Pancreas (tissue), 10 donors: ENCODE measurements at regions not wholly inside any gene's neighbourhood (a gene's known extent, or its start where the extent isn't known, plus 50 kb on each side); places are given as distances from the start of the nearest gene placed in this dataset.

Experiments
- ATAC-seq, 4 donors: fragments of 200-7000 bp; cut with Tn5 transposase; one replicate each; pipeline versions ENCODE4 v1.8.0 to v1.9.1; 2020; ENCODE audit warnings: mild to moderate bottlenecking in 4 of 4, moderate library complexity in 4 of 4
- DNase-seq, 6 donors: peaks; one replicate each; pipeline ENCODE4 v3.0.0-alpha.2; 2020
- FAIRE-seq: peaks from 2 replicates; lab custom pipeline; 2012; peaks lifted over from hg19 to GRCh38; lab: Jason Lieb, UNC
- H3K27ac ChIP-seq, 4 donors: fragments of 200-600 bp; sonication (generic); 1 replicate in 3 of 4; 2 replicates in 1 of 4; pipeline versions ENCODE4 v1.5.0 to v1.8.0; 2020
- H3K27me3 ChIP-seq, 4 donors: fragments of 200-600 bp; one replicate each; pipeline ENCODE4 v1.8.0; 2021
- H3K36me3 ChIP-seq, 3 donors: fragments of 200-600 bp; sonication (generic) in 1 of 3; one replicate each; pipeline versions ENCODE4 v1.5.0 to v1.8.0; 2020 to 2021
- H3K4me1 ChIP-seq, 3 donors: fragments of 200-600 bp; one replicate each; pipeline ENCODE4 v1.8.0; 2021
- H3K4me3 ChIP-seq, 4 donors: fragments of 200-600 bp; sonication (generic) in 2 of 4; one replicate each; pipeline versions ENCODE4 v1.5.0 to v1.8.0; 2020 to 2021
- H3K9me3 ChIP-seq, 4 donors: fragments of 200-600 bp; one replicate each; pipeline ENCODE4 v1.8.0; 2021
- WGBS, 2 donors: extraction: QIAGEN DNeasy Blood & Tissue Kit; methylation state at CpG; one replicate each; pipeline ENCODE4 v1.1.7; 2013; 5-methylcytosine and 5-hydroxymethylcytosine counted together
- intact Hi-C, 3 donors: fragments of 100-400 bp; cut with DNase I; formaldehyde crosslinking; loops; one replicate each; pipeline versions ENCODE4 v1.11.1 to v1.14.2; 2022
- TF ChIP-seq, protein P1 (sequence below), 4 donors: fragments of 200-600 bp; sonication (generic) in 3 of 4; IDR thresholded peaks; one replicate each; pipeline versions ENCODE4 v1.5.0 to v1.8.0; 2021; ENCODE audit warnings: antibody characterized with exemption in 4 of 4
- donor health status: healthy with polysubstance abuse.
- donor health status: DM: no; HTN: no; CAD: no; lungs with moderate emphysema.
- donor health status: DM: no; HTN: no; CAD: no.
- donor health status: control.
- donor health status: control.
- donor health status: Bipolar disorder and iron deficiency.
- donor health status: DM: yes; HTN: yes; CAD: no.
- donor health status: DM: no; HTN: no; CAD: no.
- donor health status: DM: no; HTN: no; CAD: no.
- donor health status: DM: yes; HTN: yes; CAD: no.

- TF ChIP-seq, protein P1, sequence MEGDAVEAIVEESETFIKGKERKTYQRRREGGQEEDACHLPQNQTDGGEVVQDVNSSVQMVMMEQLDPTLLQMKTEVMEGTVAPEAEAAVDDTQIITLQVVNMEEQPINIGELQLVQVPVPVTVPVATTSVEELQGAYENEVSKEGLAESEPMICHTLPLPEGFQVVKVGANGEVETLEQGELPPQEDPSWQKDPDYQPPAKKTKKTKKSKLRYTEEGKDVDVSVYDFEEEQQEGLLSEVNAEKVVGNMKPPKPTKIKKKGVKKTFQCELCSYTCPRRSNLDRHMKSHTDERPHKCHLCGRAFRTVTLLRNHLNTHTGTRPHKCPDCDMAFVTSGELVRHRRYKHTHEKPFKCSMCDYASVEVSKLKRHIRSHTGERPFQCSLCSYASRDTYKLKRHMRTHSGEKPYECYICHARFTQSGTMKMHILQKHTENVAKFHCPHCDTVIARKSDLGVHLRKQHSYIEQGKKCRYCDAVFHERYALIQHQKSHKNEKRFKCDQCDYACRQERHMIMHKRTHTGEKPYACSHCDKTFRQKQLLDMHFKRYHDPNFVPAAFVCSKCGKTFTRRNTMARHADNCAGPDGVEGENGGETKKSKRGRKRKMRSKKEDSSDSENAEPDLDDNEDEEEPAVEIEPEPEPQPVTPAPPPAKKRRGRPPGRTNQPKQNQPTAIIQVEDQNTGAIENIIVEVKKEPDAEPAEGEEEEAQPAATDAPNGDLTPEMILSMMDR (IDR thresholded peaks at IDR 0.05): no peak
- FAIRE-seq (no peak), ATAC-seq (no peak), DNase-seq (no peak)
- H3K9me3 ChIP-seq: no peaks in the 10 kb centered on the region
- H3K36me3 ChIP-seq: no peaks in the 10 kb centered on the region
- no peak overlapping the region for H3K4me3 ChIP-seq
- WGBS, 2 donors: 10 to 11% methylated on average over 9 of the region's 9 CpGs
- no peak overlapping the region for H3K27ac ChIP-seq
- intact Hi-C loops: no loop called here
- H3K4me1 ChIP-seq: no peaks in the 10 kb centered on the region
- H3K27me3 ChIP-seq: no peaks in the 10 kb centered on the region
Measured at GRCh38 chr22:47597041-47597440, 834.6 kb downstream of the TBC1D22A start.

- Histone ChIP-seq H3K27me3 (no peaks in the 10 kb centered on the region), H3K36me3 (no peaks in the 10 kb centered on the region), H3K9me3 (no peaks in the 10 kb centered on the region), H3K4me3 (no peak overlapping the region), H3K27ac (no peak overlapping the region), H3K4me1 (no peaks in the 10 kb centered on the region)
- ATAC-seq (no peak), FAIRE-seq (no peak), DNase-seq (no peak)
- TF ChIP-seq, protein P1 (IDR thresholded peaks at IDR 0.05): no peak
- intact Hi-C loops: no loop called here
- WGBS, 2 donors: 69 to 76% methylated on average over 9 of the region's 9 CpGs
Measured at GRCh38 chr22:47596176-47596690, 833.8 kb downstream of the TBC1D22A start.

- H3K4me3 ChIP-seq: no peak overlapping the region
- H3K27ac ChIP-seq: no peak overlapping the region
- ATAC-seq (no peak), FAIRE-seq (no peak), DNase-seq (no peak)
- TF ChIP-seq, protein P1 (IDR thresholded peaks at IDR 0.05): no peak
- H3K36me3 ChIP-seq: no peaks in the 10 kb centered on the region
- H3K9me3 ChIP-seq: no peaks in the 10 kb centered on the region
- intact Hi-C loops: no loop called here
- H3K4me1 ChIP-seq: no peaks in the 10 kb centered on the region
- WGBS, 2 donors: 69 to 80% methylated on average over 6 of the region's 6 CpGs
- no peaks in the 10 kb centered on the region for H3K27me3 ChIP-seq
Measured at GRCh38 chr22:47594836-47595521, 832.5 kb downstream of the TBC1D22A start.

DNA sequence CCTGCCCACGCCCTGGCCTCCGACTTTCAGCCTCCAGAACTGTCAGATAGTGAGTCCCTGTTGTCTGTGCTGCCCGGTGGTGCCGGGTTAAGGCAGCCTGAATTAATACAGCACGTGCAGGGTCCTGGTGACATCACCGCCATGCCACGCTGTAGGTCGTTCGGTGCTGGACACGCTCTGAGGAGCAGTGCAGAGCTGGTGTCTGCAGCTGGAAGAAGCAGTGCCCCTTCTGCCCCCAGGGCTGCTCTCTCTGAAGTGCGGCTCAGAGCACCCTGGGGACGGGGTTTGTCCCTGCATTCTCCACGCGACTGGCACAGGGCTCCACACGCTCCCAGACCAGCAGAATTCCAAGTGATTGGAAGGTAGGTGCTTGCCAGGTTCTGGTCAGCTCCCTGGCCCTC is 831.5 kb downstream of the TBC1D22A start:
- no peak overlapping the region for H3K4me3 ChIP-seq
- TF ChIP-seq, protein P1 (IDR thresholded peaks at IDR 0.05): no peak
- H3K27me3 ChIP-seq: no peaks in the 10 kb centered on the region
- WGBS, 2 donors: 65 to 67% methylated on average over 15 of the region's 15 CpGs
- DNase-seq (no peak), ATAC-seq (no peak), FAIRE-seq (no peak)
- no peaks in the 10 kb centered on the region for H3K9me3 ChIP-seq
- no peaks in the 10 kb centered on the region for H3K4me1 ChIP-seq
- no peak overlapping the region for H3K27ac ChIP-seq
- no peaks in the 10 kb centered on the region for H3K36me3 ChIP-seq
- intact Hi-C loops: no loop called here

- Histone ChIP-seq H3K9me3 (no peaks in the 10 kb centered on the region), H3K36me3 (no peaks in the 10 kb centered on the region), H3K27me3 (no peaks in the 10 kb centered on the region), H3K4me3 (no peak overlapping the region), H3K4me1 (no peaks in the 10 kb centered on the region), H3K27ac (no peak overlapping the region)
- DNase-seq (no peak), FAIRE-seq (no peak), ATAC-seq (no peak)
- WGBS, 2 donors: 66 to 81% methylated on average over 13 of the region's 13 CpGs
- TF ChIP-seq, protein P1 (IDR thresholded peaks at IDR 0.05): no peak
- intact Hi-C loops: no loop called here
Measured at GRCh38 chr22:47593291-47593690, 830.8 kb downstream of the TBC1D22A start.
